Stomach (tissue), 8 donors: ENCODE measurements at regions not wholly inside any gene's neighbourhood (a gene's known extent, or its start where the extent isn't known, plus 50 kb on each side); places are given as distances from the start of the nearest gene placed in this dataset.
A peak's percentile ranks its signal among the peaks of the same experiment; 100 is the strongest.

Experiments
- DNase-seq, 2 donors: peaks; one replicate each; pipeline versions ENCODE4 v3.0.0 to v3.0.0-alpha.2; 2013 to 2019
- H3K27ac ChIP-seq, 5 donors: fragments of 200-600 bp in 4 of 5; sonication (generic) in 4 of 5; one replicate each; pipeline ENCODE4 v1.5.1; 2013 to 2019; ENCODE audit warnings: mild to moderate bottlenecking in 1 of 5, moderate library complexity in 1 of 5
- H3K27me3 ChIP-seq, 3 donors: fragments of 200-600 bp; sonication (generic); one replicate each; pipeline ENCODE4 v1.5.1; 2017 to 2019; ENCODE audit warnings: mixed run types in 1 of 3
- H3K36me3 ChIP-seq, 4 donors: fragments of 200-600 bp; sonication (generic); 1 replicate in 3 of 4; 2 replicates in 1 of 4; pipeline ENCODE4 v1.5.1; 2016 to 2019
- H3K4me1 ChIP-seq, 4 donors: fragments of 200-600 bp; sonication (generic); one replicate each; pipeline ENCODE4 v1.5.1; 2016 to 2019
- H3K4me3 ChIP-seq, 4 donors: fragments of 200-600 bp; sonication (generic) in 3 of 4; one replicate each; pipeline ENCODE4 v1.5.1; 2016 to 2019; ENCODE audit warnings: mild to moderate bottlenecking in 1 of 4
- H3K9me3 ChIP-seq, 4 donors: fragments of 200-600 bp; sonication (generic); one replicate each; pipeline ENCODE4 v1.5.1; 2016 to 2019
- CTCF ChIP-seq, 7 experiments: fragments of 450-650 bp in 4 of 7; fragments of 200-600 bp in 3 of 7; sonication (generic) in 3 of 7; IDR thresholded peaks; one replicate each; pipeline ENCODE4 v1.5.1; 2016 to 2019; ENCODE audit warnings: antibody characterized with exemption in 7 of 7, control low read depth in 2 of 7, mild to moderate bottlenecking in 1 of 7
- EP300 ChIP-seq: sonication (generic); formaldehyde crosslinking; IDR thresholded peaks from one replicate; pipeline ENCODE4 v1.6.1; 2017; ENCODE audit warnings: antibody characterized with exemption
- POLR2A ChIP-seq, 4 donors: fragments of 450-650 bp; IDR thresholded peaks; one replicate each; pipeline ENCODE4 v1.6.1; 2016; ENCODE audit warnings: antibody characterized with exemption in 4 of 4, control low read depth in 2 of 4, mild to moderate bottlenecking in 1 of 4, moderate library complexity in 1 of 4
- POLR2AphosphoS5 ChIP-seq, 3 donors: sonication (generic); formaldehyde crosslinking; IDR thresholded peaks; one replicate each; pipeline ENCODE4 v1.6.1; 2016; ENCODE audit warnings: antibody characterized with exemption in 3 of 3
- WGBS, 5 donors: extraction: QIAGEN DNeasy Blood & Tissue Kit in 3 of 5; methylation state at CpG; one replicate each; pipeline versions ENCODE4 v1.1.5 to v1.1.7; 2013 to 2018; 5-methylcytosine and 5-hydroxymethylcytosine counted together
- intact Hi-C: fragments of 100-400 bp; cut with DNase I; formaldehyde crosslinking; loops from one replicate; pipeline ENCODE4 v1.15.1; 2023; ENCODE audit warnings: low total_unique reads
- donor health status: healthy with polysubstance abuse.
- donor health status: Bipolar disorder and iron deficiency.
- donor health status: healthy.

DNA sequence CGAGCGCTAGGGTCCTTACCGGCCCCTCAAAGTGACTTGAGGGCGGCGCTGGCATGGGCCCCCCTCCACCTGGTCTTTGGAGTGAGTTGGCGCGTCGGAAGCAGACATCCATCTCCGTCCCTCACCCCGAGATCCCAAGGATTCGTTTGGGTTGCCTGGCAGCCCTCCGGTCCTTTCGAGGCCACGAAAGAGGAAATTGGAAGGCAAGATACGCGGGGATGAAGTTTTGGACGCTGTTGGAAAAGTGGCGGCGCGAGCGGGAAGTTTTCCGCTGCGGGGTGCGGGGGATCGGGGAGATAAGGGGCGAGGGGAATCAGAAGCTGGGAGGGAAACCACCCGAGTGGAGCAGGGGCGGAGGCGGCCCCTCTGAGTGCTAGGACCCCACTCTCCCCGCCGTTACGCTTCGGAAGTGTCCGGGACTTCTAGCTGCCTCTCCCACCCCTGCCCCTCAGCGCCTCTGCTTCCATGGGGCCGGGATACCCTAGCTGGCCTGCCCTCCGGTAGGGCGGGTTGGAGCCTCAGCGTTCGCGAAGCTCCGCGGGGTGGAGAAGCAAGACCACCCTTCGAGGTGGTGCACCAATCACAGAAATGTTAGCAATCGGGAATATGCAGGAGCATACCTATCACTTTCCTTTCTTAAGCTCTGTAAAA, 57.8 kb downstream of the FRMPD3 start:
- peaks cover 0 to 58% (median 45%) of the 10 kb centered on the region in 3 donors for H3K27me3 ChIP-seq
- H3K36me3 ChIP-seq, result no peaks in the 10 kb centered on the region
- peaks cover 0 to 14% (median 11%) of the 10 kb centered on the region in 4 donors for H3K4me1 ChIP-seq
- 1 to 49% (median 6%) methylated on average over 17 to 45 of the region's 45 CpGs for WGBS, 5 donors
- TF ChIP-seq CTCF (IDR thresholded peaks at IDR 0.05) (no peak), POLR2AphosphoS5 (IDR thresholded peaks at IDR 0.05) (no peak), EP300 (no peak), POLR2A (IDR thresholded peaks at IDR 0.05) (no peak)
- H3K4me3 ChIP-seq, result peak overlapping the region in 3 of 4 donors; percentile 23 to 33 (median 28)
- peaks cover 0 to 23% (median 9%) of the 10 kb centered on the region in 4 donors for H3K9me3 ChIP-seq
- intact Hi-C loops, result no loop called here
- no peak for DNase-seq
- no peak overlapping the region for H3K27ac ChIP-seq

DNA sequence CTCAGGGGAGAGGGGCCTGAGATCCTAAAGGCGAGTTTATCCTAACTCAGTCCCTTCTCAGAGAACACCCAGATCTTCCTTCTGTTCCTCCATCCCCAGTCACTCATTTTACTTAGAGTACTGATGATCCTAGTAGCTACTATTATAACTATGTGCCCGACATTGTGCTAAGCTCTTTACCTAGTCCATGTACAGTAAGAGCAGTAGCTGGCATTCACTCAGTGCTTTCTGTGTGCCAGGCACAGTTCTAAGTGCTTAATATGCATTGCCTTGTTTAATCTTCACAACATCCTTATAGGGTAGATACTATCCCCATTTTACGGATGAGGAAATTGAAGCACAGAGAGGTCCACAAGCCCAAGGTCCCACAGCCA, 58.3 kb downstream of the FRMPD3 start:
- H3K27ac ChIP-seq, result no peak overlapping the region
- intact Hi-C loops, result no loop called here
- H3K27me3 ChIP-seq, result peaks cover 0 to 55% (median 45%) of the 10 kb centered on the region in 3 donors
- peaks cover 0 to 14% (median 11%) of the 10 kb centered on the region in 4 donors for H3K4me1 ChIP-seq
- DNase-seq, result no peak
- TF ChIP-seq EP300 (no peak), POLR2A (IDR thresholded peaks at IDR 0.05) (no peak), CTCF (IDR thresholded peaks at IDR 0.05) (no peak), POLR2AphosphoS5 (IDR thresholded peaks at IDR 0.05) (no peak)
- H3K36me3 ChIP-seq, result no peaks in the 10 kb centered on the region
- 58 to 71% (median 63%) methylated on average over 3 of the region's 3 CpGs for WGBS, 5 donors
- peaks cover 0 to 23% (median 9%) of the 10 kb centered on the region in 4 donors for H3K9me3 ChIP-seq
- no peak overlapping the region for H3K4me3 ChIP-seq

DNA sequence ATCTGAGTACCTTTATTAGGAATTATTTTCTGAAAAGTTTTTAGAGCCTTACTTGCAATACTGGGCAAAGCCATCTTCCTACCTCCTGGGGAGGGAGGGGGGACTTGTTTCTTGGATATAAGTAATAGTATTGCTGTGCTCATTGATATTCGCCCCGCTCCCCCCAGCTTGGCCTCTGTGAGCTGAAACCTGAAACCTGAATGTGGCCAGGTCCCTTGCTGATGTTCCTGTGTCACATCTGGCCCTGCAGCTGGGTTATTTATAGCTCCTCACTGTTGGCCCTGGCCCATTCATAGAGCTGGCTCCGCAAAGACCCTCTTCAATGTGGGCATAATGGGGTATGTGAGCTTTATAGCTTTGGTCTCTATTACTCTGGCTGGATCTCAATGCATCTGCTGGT, 59.5 kb downstream of the FRMPD3 start:
- no peak for DNase-seq
- H3K4me3 ChIP-seq, result no peak overlapping the region
- TF ChIP-seq EP300 (no peak), POLR2AphosphoS5 (IDR thresholded peaks at IDR 0.05) (no peak), CTCF (IDR thresholded peaks at IDR 0.05) (no peak), POLR2A (IDR thresholded peaks at IDR 0.05) (no peak)
- 73 to 100% (median 90%) methylated on average over 2 to 3 of the region's 3 CpGs for WGBS, 5 donors
- H3K4me1 ChIP-seq, result peaks cover 0 to 14% (median 11%) of the 10 kb centered on the region in 4 donors
- H3K27ac ChIP-seq, result no peak overlapping the region
- intact Hi-C loops, result no loop called here
- peaks cover 0 to 49% (median 45%) of the 10 kb centered on the region in 3 donors for H3K27me3 ChIP-seq
- no peaks in the 10 kb centered on the region for H3K36me3 ChIP-seq
- peaks cover 0 to 23% (median 9%) of the 10 kb centered on the region in 4 donors for H3K9me3 ChIP-seq

DNA sequence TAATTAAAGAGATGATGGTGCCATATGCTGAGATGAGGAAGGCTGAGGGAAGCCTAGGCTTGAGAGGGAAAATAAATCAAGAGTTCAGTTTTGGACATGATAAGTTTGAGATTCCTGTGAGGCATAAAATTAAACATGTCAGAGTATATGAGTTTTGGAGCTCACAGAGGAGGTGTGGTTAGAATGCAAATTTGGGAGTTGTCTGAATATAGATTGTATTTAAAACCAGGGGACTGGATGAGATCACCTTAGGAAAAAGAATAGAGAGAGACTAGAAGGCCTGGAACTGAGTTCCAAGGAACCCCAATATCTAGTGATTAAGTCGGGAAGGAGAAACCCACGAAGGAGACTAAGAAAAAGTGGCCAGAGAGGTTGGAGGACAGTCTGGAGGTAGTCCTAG, 65.5 kb downstream of the FRMPD3 start:
- DNase-seq, result no peak
- TF ChIP-seq CTCF (IDR thresholded peaks at IDR 0.05) (no peak), POLR2AphosphoS5 (IDR thresholded peaks at IDR 0.05) (no peak), POLR2A (IDR thresholded peaks at IDR 0.05) (no peak), EP300 (no peak)
- Histone ChIP-seq H3K27me3 (peaks cover 0 to 12% (median 0%) of the 10 kb centered on the region in 3 donors), H3K4me1 (no peaks in the 10 kb centered on the region), H3K36me3 (no peaks in the 10 kb centered on the region), H3K4me3 (no peak overlapping the region), H3K27ac (no peak overlapping the region), H3K9me3 (no peaks in the 10 kb centered on the region)
- WGBS, 5 donors, result 55 to 90% (median 84%) methylated on average over 2 of the region's 2 CpGs
- intact Hi-C loops, result no loop called here
